ENCODE measurements at regions not wholly inside any gene's neighbourhood (a gene's known extent, or its start where the extent isn't known, plus 50 kb on each side); places are given as distances from the start of the nearest gene placed in this dataset.

GRCh38 chr5:28714907-28715698, 1676.7 kb upstream of the CDH9 start:
- Histone ChIP-seq H3K4me3 (no peak overlapping the region), H3K36me3 (no peaks in the 10 kb centered on the region), H3K27ac (no peak overlapping the region), H3K4me1 (ENCODE audit: low read depth) (no peaks in the 10 kb centered on the region), H3K27me3 (no peaks in the 10 kb centered on the region), H3K9me3 (ENCODE audit: low read depth) (no peaks in the 10 kb centered on the region)
- no peak for TF ChIP-seq CTCF (IDR thresholded peaks at IDR 0.05; ENCODE audit: low read depth, low read length)
- DNase-seq (ENCODE audit: low read depth in 1 of 2, low spot score in 1 of 2) = no peak

GRCh38 chr5:28710360-28710759, 1672.0 kb upstream of the CDH9 start:
- peak in 1 of 2 donors; percentile 11 for DNase-seq (ENCODE audit: low read depth in 1 of 2, low spot score in 1 of 2)
- H3K36me3 ChIP-seq = no peaks in the 10 kb centered on the region
- H3K27me3 ChIP-seq = no peaks in the 10 kb centered on the region
- H3K9me3 ChIP-seq (ENCODE audit: low read depth) = no peaks in the 10 kb centered on the region
- no peak overlapping the region for H3K4me3 ChIP-seq
- TF ChIP-seq CTCF (IDR thresholded peaks at IDR 0.05; ENCODE audit: low read depth, low read length) = no peak
- H3K27ac ChIP-seq = no peak overlapping the region
- H3K4me1 ChIP-seq (ENCODE audit: low read depth) = no peaks in the 10 kb centered on the region

GRCh38 chr5:28708472-28708871, 1670.1 kb upstream of the CDH9 start:
- Histone ChIP-seq H3K36me3 (no peaks in the 10 kb centered on the region), H3K9me3 (ENCODE audit: low read depth) (no peaks in the 10 kb centered on the region), H3K27ac (no peak overlapping the region), H3K4me3 (no peak overlapping the region), H3K4me1 (ENCODE audit: low read depth) (no peaks in the 10 kb centered on the region), H3K27me3 (no peaks in the 10 kb centered on the region)
- no peak for TF ChIP-seq CTCF (IDR thresholded peaks at IDR 0.05; ENCODE audit: low read depth, low read length)
- DNase-seq (ENCODE audit: low read depth in 1 of 2, low spot score in 1 of 2) = no peak

GRCh38 chr5:28707706-28708105, 1669.3 kb upstream of the CDH9 start:
- Histone ChIP-seq H3K9me3 (ENCODE audit: low read depth) (no peaks in the 10 kb centered on the region), H3K36me3 (no peaks in the 10 kb centered on the region), H3K27ac (no peak overlapping the region), H3K4me1 (ENCODE audit: low read depth) (no peaks in the 10 kb centered on the region), H3K27me3 (no peaks in the 10 kb centered on the region), H3K4me3 (no peak overlapping the region)
- peak in 1 of 2 donors; percentile 19 for DNase-seq (ENCODE audit: low read depth in 1 of 2, low spot score in 1 of 2)
- no peak for TF ChIP-seq CTCF (IDR thresholded peaks at IDR 0.05; ENCODE audit: low read depth, low read length)

- TF ChIP-seq CTCF (IDR thresholded peaks at IDR 0.05; ENCODE audit: low read depth, low read length) = no peak
- Histone ChIP-seq H3K9me3 (ENCODE audit: low read depth) (no peaks in the 10 kb centered on the region), H3K36me3 (no peaks in the 10 kb centered on the region), H3K27ac (no peak overlapping the region), H3K27me3 (no peaks in the 10 kb centered on the region), H3K4me1 (ENCODE audit: low read depth) (no peaks in the 10 kb centered on the region), H3K4me3 (no peak overlapping the region)
- DNase-seq (ENCODE audit: low read depth in 1 of 2, low spot score in 1 of 2) = no peak
Measured at GRCh38 chr5:28703651-28704260, 1665.4 kb upstream of the CDH9 start.

All from cardiac muscle cell (in vitro differentiated cells and primary cell).